ENCODE measurements at regions not wholly inside any gene's neighbourhood (a gene's known extent, or its start where the extent isn't known, plus 50 kb on each side); places are given as distances from the start of the nearest gene placed in this dataset.

DNA sequence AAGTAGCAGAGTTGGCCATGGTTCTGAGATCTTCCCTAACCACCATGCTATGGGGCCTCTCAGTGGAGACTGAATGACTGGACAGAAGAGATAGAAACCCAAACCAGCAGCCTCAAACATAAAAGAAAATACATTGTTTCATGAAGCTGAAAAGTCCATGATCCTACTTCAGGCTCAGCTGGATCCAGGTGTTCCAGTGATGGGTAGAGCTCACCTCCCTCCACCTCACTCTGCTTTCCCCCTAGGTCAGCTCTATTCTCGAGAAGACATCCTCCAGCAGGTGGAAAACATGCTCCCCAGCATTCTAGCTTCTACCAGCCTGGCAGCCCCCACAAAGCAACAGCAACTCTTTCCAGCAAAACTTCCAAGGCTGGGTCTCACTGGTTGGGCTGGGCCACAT, 132.1 kb downstream of the OAT start:
- no peak for DNase-seq (ENCODE audit: low read depth)

DNA sequence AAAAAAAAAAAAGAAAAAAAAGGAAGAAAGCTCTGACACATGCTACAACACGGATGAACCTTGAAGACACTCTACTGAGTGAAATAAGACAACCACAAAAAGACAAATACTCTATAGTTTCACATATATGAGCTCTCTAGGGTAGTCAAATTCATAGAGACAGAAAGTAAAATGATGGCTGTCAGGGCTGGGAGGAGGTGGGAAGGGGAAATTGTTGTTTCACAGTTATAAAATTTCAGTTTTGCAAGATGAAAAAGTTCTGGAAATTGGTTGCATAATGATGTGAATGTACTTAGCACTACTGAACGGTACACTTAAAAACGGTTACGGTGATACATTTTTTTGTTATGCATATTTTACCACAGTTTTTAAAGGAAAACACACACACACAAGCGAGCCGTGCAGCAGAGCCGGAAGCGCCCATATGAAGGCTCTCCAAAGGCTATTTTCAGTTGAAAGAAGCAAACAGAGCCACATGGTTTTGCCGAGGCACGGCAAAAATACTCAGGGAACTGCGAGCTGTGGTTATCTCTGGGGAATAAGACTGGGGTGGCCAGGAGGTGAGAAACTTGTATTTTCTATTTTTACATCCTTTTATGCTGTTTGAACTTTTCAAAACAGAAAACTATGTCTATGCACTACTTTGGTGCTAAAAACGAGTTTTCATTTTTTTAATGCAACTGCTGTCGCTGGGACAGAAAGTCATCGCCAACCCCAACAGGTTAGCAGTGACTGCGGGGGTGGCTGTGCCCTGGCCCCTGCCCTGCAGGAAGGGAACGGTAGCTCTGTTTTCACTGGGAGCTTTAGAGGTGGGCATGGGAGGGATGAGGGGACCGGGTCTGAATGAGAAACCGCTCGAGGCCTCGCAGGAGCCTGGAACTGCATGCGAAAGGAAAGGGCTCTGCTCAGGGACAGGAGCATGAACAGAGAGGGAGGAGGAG, 132.9 kb downstream of the OAT start:
- DNase-seq (ENCODE audit: low read depth) = no peak

GRCh38 chr10:124283949-124284250, 134.8 kb downstream of the OAT start:
- DNase-seq (ENCODE audit: low read depth) = no peak

GRCh38 chr10:124283215-124283948, 135.3 kb downstream of the OAT start:
- no peak for DNase-seq (ENCODE audit: low read depth)

DNA sequence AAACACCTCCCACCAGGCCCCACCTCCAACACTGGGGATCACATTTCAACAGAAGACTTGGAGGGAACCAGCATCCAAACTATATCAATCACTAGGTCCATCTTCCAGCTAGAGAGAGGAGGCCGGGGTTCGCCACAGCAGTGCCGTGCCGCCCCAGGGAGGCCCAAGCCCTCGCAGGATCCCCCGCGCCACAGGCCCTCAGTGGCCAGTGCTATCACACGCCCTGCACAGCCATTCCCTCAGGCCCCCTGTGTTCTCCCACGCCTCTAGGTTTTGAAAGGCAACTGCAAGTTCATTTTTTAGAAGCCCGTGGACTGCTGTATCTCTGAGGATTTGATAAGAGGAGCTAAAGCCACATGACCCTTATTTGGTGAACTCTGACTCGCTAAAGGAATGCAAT, 136.4 kb downstream of the OAT start:
- no peak for DNase-seq (ENCODE audit: low read depth)

- no peak for DNase-seq (ENCODE audit: low read depth)
These were observed 137.1 kb downstream of the OAT start for GRCh38 chr10:124281666-124282065.

- DNase-seq (ENCODE audit: low read depth) = no peak
These were observed 137.8 kb downstream of the OAT start for GRCh38 chr10:124280916-124281315.

- DNase-seq (ENCODE audit: low read depth) = no peak
These were observed 138.8 kb downstream of the OAT start for GRCh38 chr10:124279882-124280281.

DNA sequence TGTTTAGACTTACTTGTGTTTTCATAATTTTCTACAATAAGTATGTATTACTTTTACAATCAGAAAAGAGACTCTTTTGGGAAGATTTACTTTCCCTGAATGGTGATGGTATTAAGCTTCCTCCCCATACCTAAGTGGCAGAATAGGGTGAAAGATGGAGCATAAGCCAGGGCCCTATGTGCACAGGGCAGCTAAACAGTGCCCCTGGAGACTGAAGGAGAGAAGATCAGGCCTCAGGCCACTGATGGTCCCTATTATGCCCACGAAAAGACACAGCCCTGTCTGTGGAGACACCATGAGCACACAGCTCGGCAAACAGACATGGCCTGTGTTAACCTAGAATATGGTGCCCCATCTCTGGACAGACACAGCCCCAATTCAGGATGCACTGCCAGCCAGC, 139.4 kb downstream of the OAT start:
- DNase-seq (ENCODE audit: low read depth) = no peak

- DNase-seq (ENCODE audit: low read depth) = no peak
These were observed 140.4 kb downstream of the OAT start for GRCh38 chr10:124278356-124278755.

DNA sequence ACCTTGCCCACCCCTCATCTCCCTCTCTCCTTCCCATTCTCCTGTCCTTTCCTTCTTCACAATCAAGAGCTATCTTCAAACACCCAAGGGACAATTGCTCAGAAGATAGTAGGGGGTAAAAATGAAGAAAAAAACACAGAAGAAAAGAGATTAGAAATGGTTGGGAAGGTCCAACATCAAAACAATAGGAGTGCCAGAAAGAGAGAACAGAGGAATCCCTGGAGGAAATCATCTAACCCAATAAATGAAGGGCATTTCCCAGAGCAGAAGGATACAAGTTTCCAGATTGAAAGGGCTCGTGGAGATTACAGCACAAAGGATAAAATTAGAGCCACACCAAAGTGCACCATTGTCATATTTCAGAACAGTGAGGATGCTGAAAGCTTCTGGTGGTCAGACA, 145.6 kb downstream of the OAT start:
- DNase-seq (ENCODE audit: low read depth) = no peak

GRCh38 chr10:124271676-124272075, 147.0 kb downstream of the OAT start:
- no peak for DNase-seq (ENCODE audit: low read depth)

- no peak for DNase-seq (ENCODE audit: low read depth)
These were observed 148.0 kb downstream of the OAT start for GRCh38 chr10:124270530-124271327.

GRCh38 chr10:124268976-124269375, 149.7 kb downstream of the OAT start:
- DNase-seq (ENCODE audit: low read depth) = no peak

DNA sequence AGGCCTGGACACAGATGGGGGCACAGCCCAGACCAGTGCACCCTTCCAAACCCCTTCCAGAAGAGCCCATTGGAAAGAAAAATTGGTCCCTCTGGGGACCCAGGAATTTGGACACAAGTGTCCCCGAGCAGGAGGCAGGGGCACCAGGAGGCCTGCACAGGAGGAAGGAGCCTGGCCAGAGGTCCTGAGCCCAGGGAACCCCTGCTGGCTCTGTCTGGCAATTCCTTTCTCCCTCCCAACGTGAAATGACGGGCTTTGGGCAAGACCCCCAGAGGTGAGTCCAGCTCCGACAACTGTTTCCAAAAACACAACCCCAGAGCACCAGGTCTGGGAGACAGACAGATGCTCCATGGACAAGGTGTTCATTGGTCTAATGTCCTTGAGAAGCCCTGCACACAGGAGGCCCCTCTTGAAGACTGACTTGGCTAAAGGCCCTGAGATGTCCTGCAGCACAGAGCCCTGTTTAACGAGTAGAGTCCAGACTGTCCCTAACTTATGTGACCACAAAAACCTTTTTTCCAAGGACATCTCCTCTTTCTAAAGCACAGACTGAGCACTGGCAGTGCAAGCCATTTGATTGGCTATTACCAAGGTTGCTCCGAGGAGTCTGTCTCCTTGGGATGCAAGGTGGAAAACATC, 150.7 kb downstream of the OAT start:
- DNase-seq (ENCODE audit: low read depth) = no peak

- DNase-seq (ENCODE audit: low read depth) = no peak
These were observed 151.4 kb downstream of the OAT start for GRCh38 chr10:124267231-124267885.

- DNase-seq (ENCODE audit: low read depth) = no peak
These were observed 152.1 kb downstream of the OAT start for GRCh38 chr10:124266468-124267230.

DNA sequence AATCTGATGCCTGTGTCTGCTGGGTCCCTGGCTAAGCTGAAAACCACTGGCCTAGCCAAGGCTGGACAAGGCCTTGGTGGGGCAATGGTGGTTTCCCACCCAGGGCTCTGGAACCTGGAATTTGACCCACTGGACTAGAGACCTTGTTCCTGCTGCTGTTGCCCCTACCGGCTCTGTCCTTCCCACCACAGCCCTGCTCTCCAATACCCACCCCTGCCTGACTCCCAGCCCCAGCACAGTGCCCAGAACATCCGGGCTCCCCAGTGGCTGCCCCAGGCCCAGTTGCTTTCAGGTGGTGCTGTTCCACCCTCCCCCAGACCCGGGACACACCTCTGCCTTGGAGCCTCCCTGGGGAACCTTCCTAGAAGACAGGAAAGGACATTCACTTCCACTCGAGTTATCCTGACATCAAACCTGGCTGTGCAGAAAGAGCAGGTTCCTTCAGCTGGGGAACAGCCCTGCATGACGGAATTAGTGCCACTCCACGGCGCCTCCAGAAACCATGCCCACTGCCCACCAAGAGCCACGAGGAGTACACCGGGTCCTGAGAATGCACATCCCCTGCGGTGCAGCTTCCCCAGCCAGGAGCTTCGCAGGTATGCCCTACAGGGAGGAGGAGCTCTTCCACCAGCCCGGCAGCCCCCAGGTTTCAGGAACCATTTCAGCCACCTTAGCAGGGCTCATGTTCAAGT, 152.8 kb downstream of the OAT start:
- no peak for DNase-seq (ENCODE audit: low read depth)

- no peak for DNase-seq (ENCODE audit: low read depth)
These were observed 153.4 kb downstream of the OAT start for GRCh38 chr10:124265391-124265745.

DNA sequence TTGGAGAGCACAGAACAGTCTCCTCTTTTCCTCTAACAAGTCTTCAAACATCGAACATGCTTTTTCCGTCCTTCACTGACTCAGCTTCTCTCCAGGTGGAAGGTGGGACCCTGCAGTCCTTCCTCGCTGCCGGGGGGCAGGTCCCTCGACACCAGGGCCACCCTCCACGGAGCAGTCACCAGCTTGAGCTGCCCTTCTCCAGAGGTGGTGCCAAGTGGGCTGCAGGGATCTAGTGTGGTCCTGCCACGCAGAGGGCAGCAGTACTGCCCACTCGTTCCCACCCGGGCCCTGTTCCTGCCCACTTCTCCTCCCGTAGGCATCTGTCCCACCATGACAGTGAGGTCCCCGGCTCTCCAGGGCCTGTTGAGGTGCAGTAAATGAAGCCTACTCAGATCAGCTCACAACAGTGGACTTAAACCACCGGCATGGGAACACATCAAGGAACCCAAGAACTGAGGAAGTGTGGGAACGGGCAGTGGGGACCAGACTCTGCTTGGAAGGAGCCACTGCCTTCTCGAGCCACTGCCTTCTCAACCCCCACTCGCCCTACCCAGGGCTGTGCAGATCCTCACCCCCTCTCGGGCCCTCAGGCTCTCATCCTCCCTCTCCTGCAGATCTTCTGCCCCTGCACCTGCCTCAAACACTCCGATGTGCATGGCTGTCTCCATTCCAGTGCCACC, 153.9 kb downstream of the OAT start:
- DNase-seq (ENCODE audit: low read depth) = no peak
